DOHH2 (cell line): ENCODE measurements at regions not wholly inside any gene's neighbourhood (a gene's known extent, or its start where the extent isn't known, plus 50 kb on each side); places are given as distances from the start of the nearest gene placed in this dataset.
"Not testable (repeated sequence)": the region's sequence is repeated elsewhere in the genome, so short reads cannot be mapped to it uniquely, and the experiment has no call there.

Experiments
- CTCF ChIP-seq: fragments of 200-600 bp; sonication (generic); IDR thresholded peaks from one replicate; pipeline ENCODE4 v1.5.1; 2014; ENCODE audit warnings: antibody characterized with exemption, mild to moderate bottlenecking, low read depth, low read length; ENCODE audit not compliant: poor library complexity, severe bottlenecking
- EZH2phosphoT487 ChIP-seq: fragments of 200-600 bp; sonication (generic); IDR thresholded peaks from 2 replicates; pipeline ENCODE4 v1.6.1; 2017; ENCODE audit warnings: borderline replicate concordance, mild to moderate bottlenecking, antibody characterized with exemption, low read length, moderate library complexity, mixed read lengths

DNA sequence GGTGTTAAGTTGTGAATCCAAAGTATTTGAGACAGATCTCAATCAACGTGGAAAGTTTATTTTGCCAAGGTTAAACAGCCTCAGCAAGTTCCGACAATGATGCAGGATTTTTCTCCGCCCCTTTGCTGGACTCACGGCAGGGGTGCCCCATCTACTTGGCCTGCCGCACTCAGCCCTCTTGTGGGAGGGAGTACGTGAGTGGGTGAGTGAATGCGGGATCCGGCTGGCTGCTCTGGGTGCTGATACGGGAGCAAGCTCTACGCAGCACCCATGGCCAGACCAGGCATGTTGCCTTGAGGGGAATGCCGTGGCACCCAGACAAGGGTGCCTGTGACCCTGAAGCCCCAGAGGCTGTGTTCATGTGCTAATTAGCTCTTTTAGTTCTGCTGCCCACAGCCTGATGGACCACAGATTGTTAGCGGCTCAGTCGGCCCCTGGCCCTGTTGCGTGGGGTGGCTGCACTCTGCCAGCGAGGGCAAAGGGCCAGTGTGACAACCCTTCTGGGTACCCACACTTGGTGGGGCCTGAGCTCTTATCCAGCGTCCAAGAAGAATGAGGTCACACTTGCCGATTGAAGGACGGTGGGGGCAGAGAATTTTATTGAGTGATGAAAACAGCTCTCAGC, 81.2 kb upstream of the FAM153A start:
- not testable (repeated sequence) for TF ChIP-seq CTCF, EZH2phosphoT487
